NAMALWA (cell line): ENCODE measurements at regions not wholly inside any gene's neighbourhood (a gene's known extent, or its start where the extent isn't known, plus 50 kb on each side); places are given as distances from the start of the nearest gene placed in this dataset.

ENCODE experiments used
- DNase-seq: peaks from one replicate; pipeline ENCODE4 v3.0.0-alpha.2; 2015; ENCODE audit warnings: low spot score

DNA sequence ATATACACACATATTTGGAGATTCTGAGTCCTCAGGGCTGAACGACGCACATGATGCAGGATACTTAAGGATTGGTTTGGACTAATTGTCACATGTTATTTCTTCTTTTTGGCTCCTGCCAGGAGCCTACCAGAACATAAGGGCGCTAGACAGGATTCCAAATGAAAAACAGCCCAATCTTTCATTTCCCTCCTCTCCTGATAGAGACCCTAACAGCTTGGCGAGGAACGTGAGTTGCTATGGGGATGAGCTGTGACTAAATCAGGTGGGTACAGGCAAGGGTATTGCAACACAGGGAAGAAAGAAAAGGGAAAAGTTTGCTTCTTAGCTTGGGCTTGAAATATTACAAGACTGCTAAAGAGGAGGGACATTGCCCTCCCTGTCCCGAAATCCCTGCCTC is 109.9 kb downstream of the AIPL1 start:
- DNase-seq = no peak

GRCh38 chr17:6323626-6324356 is 111.1 kb downstream of the AIPL1 start:
- no peak for DNase-seq

DNA sequence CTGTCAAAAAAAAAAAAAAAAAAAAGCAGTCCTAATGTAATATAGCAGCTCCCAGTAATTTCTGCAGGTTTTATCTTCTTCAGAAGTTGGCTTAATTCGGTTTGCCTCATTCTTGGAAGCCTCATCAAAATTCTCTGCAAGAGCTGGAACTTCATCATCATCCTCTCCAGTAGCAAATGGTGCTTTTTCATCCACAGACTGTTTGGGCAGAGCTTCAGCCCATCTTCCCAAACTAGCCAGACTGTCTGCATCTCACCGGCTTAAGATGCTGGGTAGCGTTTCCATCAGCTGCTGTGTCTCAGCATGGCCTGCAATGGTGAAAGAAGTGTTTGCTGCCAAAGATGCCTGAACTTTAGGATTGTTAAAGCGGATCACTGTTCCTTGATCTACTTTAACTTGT is 112.6 kb downstream of the AIPL1 start:
- no peak for DNase-seq

GRCh38 chr17:6314311-6314710 is 120.6 kb downstream of the AIPL1 start:
- DNase-seq = no peak

GRCh38 chr17:6313835-6314234 is 121.1 kb downstream of the AIPL1 start:
- no peak for DNase-seq

- no peak for DNase-seq
Measured at GRCh38 chr17:6306820-6307219, 128.1 kb downstream of the AIPL1 start.

GRCh38 chr17:6305613-6306360 is 129.1 kb downstream of the AIPL1 start:
- DNase-seq = no peak

GRCh38 chr17:6304894-6305612 is 129.9 kb downstream of the AIPL1 start:
- DNase-seq = no peak

DNA sequence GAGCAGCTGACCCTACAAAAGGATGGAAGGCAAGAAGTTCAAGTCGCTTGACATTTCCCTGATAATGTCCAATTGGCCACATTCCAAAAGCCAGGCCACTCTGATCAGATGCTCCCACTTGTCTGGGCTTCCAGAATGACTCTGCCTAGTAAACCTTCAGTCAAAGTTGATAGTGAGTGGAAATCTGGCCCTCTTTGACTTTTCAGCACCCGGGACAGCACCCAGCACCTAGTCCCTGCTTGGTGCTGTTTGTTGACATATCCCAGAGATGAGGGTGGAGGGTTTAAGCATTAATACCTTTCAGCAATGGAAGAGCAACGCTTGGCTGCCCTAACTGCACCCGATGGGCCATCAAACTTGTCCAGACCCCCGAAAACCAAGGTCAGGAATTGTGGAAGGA is 131.3 kb downstream of the AIPL1 start:
- peak; percentile 3 for DNase-seq

DNA sequence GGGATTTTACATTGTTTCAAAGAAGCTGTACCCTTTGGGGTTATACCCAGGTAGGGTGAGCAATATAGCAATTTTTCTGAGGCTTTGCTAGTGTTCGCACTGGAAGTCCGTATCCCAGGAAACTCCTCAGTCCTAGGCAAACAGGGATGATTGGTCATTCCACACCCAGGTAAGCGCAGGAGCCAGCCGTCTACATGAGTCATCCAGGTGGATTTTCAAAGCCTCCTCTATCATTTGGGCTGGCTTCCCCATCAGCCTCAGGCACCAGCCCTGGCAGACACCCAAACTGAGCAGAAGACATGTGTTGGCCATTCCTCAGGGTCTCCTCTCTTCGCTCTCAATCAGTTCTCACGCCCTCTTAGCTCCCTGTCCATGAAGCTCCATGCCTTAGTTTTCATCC is 135.6 kb downstream of the AIPL1 start:
- no peak for DNase-seq

GRCh38 chr17:6297960-6298359 is 137.0 kb downstream of the AIPL1 start:
- DNase-seq = no peak

GRCh38 chr17:6297119-6297518 is 137.8 kb downstream of the AIPL1 start:
- DNase-seq = no peak

DNA sequence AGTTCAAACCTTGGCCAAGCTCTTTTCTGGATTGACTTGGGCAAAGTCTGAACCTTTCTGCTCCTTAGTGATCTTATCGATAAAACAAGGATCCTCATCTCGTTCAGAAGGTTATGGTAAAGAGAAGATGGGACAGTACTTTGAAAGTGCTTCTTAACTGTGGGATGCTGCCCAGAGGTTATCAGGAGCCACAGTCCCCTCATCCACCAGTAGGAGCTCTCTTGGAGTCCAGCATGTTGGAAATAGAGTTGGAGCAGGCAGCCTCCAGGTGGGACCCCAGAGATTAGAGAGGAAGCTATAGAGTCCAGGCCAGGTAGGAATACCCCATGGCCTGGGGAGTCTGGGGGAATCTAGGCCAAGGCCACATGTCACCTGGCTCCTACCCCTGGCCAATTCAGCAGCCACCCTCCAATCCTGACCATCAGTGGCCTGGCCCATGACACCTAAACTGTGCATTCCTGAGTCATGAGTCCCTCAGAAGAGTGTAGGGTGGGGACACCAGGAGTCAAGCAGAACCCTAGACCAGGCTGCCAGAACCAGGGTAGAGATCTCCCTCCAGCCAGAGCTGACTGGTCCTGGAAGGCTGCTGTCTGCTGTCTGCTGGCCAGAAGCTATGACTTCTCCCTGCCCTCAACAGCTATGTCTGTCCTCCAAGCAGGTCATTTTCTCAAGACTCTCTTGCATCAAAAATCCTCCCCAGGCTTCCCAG is 144.3 kb downstream of the AIPL1 start:
- no peak for DNase-seq

GRCh38 chr17:6286233-6286632 is 148.7 kb downstream of the AIPL1 start:
- DNase-seq = no peak

DNA sequence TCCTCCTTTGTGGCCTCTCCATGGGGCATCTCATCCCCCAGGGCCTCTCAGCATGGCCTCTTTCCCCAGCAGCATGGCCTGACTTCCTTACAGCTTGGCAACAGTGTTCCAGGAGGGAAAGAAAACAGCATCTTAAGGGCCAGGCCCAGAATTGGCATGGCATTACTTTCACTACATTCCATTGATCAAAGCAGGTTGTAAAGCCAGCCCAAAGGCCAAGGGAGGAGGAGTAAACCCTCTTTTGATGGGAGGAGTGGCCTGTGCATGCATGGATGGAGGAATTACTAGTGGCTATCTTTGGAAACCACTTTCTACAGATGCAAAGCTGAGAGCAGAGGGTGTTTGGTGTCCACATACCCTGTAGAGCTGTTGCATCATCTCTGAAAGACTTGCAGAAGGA is 149.4 kb downstream of the AIPL1 start:
- no peak for DNase-seq

DNA sequence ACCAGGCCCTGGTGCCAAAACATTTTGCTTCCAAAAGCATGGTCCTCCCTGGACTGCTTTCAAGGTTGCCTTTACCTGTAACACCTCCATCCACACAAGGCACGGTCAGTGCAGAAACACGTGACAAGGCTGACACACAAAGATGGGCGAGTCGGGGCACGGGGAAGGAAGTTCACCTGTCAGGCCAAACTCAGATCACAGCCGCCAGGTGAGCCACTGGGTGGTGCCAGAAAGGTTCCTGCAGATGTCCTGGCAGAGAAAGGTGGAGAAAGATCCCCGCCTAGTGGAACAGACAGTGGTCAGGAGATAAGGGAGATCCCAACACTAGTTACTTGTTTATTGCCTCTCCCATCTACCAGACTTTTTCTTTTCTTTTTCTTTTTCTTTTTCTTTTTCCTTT is 155.3 kb downstream of the AIPL1 start:
- no peak for DNase-seq

- DNase-seq = no peak
Measured at GRCh38 chr17:6278376-6278775, 156.5 kb downstream of the AIPL1 start.

DNA sequence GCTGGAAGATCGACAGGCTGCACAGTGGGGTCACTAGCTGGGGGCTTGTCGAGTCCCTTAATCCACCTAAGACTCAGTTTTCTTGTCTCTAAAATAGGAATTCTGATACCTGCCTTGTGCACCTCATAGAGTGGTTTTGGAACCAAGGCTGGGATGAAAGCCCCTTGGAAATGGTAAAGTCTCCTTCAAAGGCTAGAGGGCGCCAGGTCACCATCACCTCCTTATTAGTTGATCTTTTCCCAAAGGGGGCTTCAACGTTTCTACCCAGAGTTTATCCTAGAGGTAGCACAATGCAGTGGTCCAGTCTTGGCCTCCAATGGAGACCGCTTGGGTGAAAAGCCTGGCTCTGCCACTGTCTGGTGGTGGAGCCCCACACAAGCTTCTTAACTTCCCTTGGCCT is 158.2 kb downstream of the AIPL1 start:
- DNase-seq = no peak

- DNase-seq = no peak
Measured at GRCh38 chr17:6274310-6274709, 160.6 kb downstream of the AIPL1 start.

DNA sequence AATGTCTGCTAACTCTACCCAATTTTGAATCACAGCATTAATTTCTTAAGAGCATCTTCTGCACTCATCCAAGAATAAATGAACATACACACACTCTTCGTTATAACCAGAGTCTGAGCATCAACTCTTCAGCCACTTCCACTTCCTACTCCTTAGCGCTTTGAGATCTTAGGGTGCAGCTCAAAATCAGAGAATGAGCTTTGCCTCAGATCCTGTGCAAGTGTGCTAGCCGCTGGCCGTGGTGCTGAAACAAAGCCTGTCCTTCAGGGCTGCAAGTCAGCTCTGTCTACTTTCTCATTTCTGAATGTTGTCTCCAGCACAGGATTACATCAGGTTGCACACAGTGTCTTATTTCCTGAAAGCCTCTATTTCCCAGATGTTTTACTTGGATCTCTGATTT is 165.4 kb downstream of the AIPL1 start:
- DNase-seq = peak; percentile 17

GRCh38 chr17:6261466-6261865 is 173.5 kb downstream of the AIPL1 start:
- DNase-seq = no peak

DNA sequence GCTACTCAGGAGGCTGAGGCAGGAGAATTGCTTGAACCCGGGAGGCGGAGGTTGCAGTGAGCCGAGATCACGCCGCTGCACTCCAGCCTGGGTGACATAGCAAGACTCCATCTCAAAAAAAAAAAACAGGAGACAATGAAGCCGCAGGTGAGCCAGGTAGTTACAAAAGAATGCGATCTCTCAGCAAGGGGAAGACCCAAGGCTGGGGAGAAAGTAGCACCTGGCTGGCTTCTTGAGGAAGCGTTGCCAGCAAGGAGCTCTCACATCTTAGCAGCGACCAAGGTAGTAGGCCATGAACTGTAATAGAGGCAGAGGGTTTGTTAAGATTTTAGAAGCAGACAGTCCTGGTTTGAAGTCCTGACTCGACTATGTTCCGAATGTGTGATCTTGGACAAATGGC is 175.0 kb downstream of the AIPL1 start:
- DNase-seq = no peak

DNA sequence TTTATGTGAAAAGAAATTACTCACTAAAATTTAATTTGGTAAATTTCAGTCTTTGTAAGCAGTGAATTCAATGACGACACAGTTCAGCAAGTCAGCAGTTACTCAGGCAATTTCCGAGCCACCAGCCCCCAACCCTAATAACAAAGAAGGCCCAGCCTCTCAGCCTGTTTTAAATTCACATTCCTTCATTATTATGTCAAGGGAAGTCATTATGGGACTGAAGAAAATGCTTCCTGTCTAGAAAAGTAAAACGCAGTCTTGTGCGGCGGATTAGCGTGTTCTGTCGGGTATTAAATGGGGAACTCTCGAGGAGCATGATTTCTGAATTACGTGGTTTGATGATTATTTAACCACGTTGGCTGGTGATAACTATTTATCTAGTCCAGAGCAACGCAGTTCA is 177.6 kb downstream of the AIPL1 start:
- DNase-seq = no peak
